WTC11 (cell line): ENCODE measurements at regions not wholly inside any gene's neighbourhood (a gene's known extent, or its start where the extent isn't known, plus 50 kb on each side); places are given as distances from the start of the nearest gene placed in this dataset.

Experiments
- ATAC-seq: fragments of 200-7000 bp; cut with Tn5 transposase; 2 replicates; pipeline ENCODE4 v1.10.0; 2021; ENCODE audit warnings: mild to moderate bottlenecking, moderate library complexity
- CTCF ChIA-PET: fragments of 300-600 bp; sonication (Branson Sonifier 250); formaldehyde crosslinking; loops from one replicate; lab custom pipeline; 2021; ENCODE audit warnings: antibody characterized with exemption; lab: Charles Lee
- POLR2A ChIA-PET: fragments of 350-600 bp; sonication (Branson Sonifier 250); formaldehyde crosslinking; loops from one replicate; lab custom pipeline; 2021; ENCODE audit warnings: antibody characterized with exemption; lab: Charles Lee
- DNase-seq: peaks from one replicate; pipeline ENCODE4 v3.0.0; 2021; ENCODE audit warnings: low spot score
- H3K27ac Mint-ChIP-seq: 2 replicates; pipeline ENCODE4 v1.8.0; 2021; ENCODE audit warnings: mixed read lengths
- H3K27me3 Mint-ChIP-seq: 2 replicates; pipeline ENCODE4 v1.8.0; 2021; ENCODE audit warnings: low read depth, mild to moderate bottlenecking, moderate library complexity, mixed read lengths
- H3K36me3 Mint-ChIP-seq: 2 replicates; pipeline ENCODE4 v1.8.0; 2021; ENCODE audit warnings: mixed read lengths
- H3K4me1 Mint-ChIP-seq: 2 replicates; pipeline ENCODE4 v1.8.0; 2022; ENCODE audit warnings: mixed read lengths
- H3K4me3 Mint-ChIP-seq: 2 replicates; pipeline ENCODE4 v1.8.0; 2021; ENCODE audit warnings: mild to moderate bottlenecking, moderate library complexity, mixed read lengths
- H3K9me3 Mint-ChIP-seq: 2 replicates; pipeline ENCODE4 v1.8.0; 2021; ENCODE audit warnings: mixed read lengths
- ARID4B ChIP-seq: sonication (generic); formaldehyde crosslinking; IDR thresholded peaks from 2 replicates; pipeline ENCODE4 v1.8.0; 2023; ENCODE audit warnings: missing genetic modification reagents, mild to moderate bottlenecking, borderline replicate concordance
- CREB1 ChIP-seq: sonication (generic); formaldehyde crosslinking; IDR thresholded peaks from 2 replicates; pipeline ENCODE4 v1.8.0; 2023; ENCODE audit warnings: mild to moderate bottlenecking, missing genetic modification reagents
- CTCF ChIP-seq: fragments of 200-600 bp; IDR thresholded peaks from 2 replicates; pipeline ENCODE4 v1.8.0; 2022; ENCODE audit warnings: antibody characterized with exemption
- E2F1 ChIP-seq: sonication (generic); formaldehyde crosslinking; IDR thresholded peaks from 2 replicates; pipeline ENCODE4 v1.8.0; 2022; ENCODE audit warnings: mild to moderate bottlenecking, missing genetic modification reagents
- HMGXB4 ChIP-seq: sonication (generic); formaldehyde crosslinking; IDR thresholded peaks from 2 replicates; pipeline ENCODE4 v1.8.1; 2023; ENCODE audit warnings: mild to moderate bottlenecking, moderate library complexity, missing genetic modification reagents
- IRF2 ChIP-seq: sonication (generic); formaldehyde crosslinking; IDR thresholded peaks from 2 replicates; pipeline ENCODE4 v1.8.0; 2022; ENCODE audit warnings: low read depth, missing genetic modification reagents, borderline replicate concordance
- STAT6 ChIP-seq: sonication (generic); formaldehyde crosslinking; conservative IDR thresholded peaks from 2 replicates; pipeline ENCODE4 v1.8.1; 2023; ENCODE audit warnings: mild to moderate bottlenecking, low read depth, missing genetic modification reagents, moderate library complexity
- ZBTB21 ChIP-seq: sonication (generic); formaldehyde crosslinking; IDR thresholded peaks from 2 replicates; pipeline ENCODE4 v1.8.1; 2023; ENCODE audit warnings: mild to moderate bottlenecking, missing genetic modification reagents, borderline replicate concordance
- ZMAT4 ChIP-seq: fragments of 250-450 bp; sonication (Bioruptor Pico); IDR thresholded peaks from 2 replicates; pipeline ENCODE4 v1.9.0; 2021; ENCODE audit warnings: mild to moderate bottlenecking
- ZNF138 ChIP-seq: sonication (generic); formaldehyde crosslinking; conservative IDR thresholded peaks from 2 replicates; pipeline ENCODE4 v1.8.1; 2022; ENCODE audit warnings: mild to moderate bottlenecking, moderate library complexity, missing genetic modification reagents
- ZNF416 ChIP-seq: fragments of 250-450 bp; sonication (Bioruptor Pico); IDR thresholded peaks from 2 replicates; pipeline ENCODE4 v1.9.0; 2021; ENCODE audit warnings: mild to moderate bottlenecking, inconsistent platforms
- ZNF532 ChIP-seq: fragments of 250-450 bp; sonication (Bioruptor Pico); IDR thresholded peaks from 2 replicates; pipeline ENCODE4 v1.9.0; 2021; ENCODE audit warnings: mild to moderate bottlenecking, borderline replicate concordance

- no peak for TF ChIP-seq STAT6
- TF ChIP-seq IRF2 = no peak
- TF ChIP-seq CREB1 = no peak
Observed at GRCh38 chr13:47166336-47166735, 269.5 kb upstream of the HTR2A start (continued).

- Mint-ChIP-seq H3K27ac (no peak overlapping the region), H3K4me3 (no peak overlapping the region), H3K4me1 (no peaks in the 10 kb centered on the region), H3K9me3 (peaks cover 11% of the 10 kb centered on the region), H3K27me3 (no peaks in the 10 kb centered on the region; the same call in 1 of the 2 replicates), H3K36me3 (peaks cover 7% of the 10 kb centered on the region)
- DNase-seq (no peak), ATAC-seq (no peak)
- no peak for TF ChIP-seq CTCF
- no peak for TF ChIP-seq HMGXB4
- TF ChIP-seq ZNF532 (CRISPR knock-in tag) = no peak
- TF ChIP-seq E2F1 (CRISPR knock-in tag) = no peak
- TF ChIP-seq ARID4B (CRISPR knock-in tag) = no peak
- no peak for TF ChIP-seq ZMAT4
- TF ChIP-seq CREB1 = no peak
- no peak for TF ChIP-seq ZNF416 (CRISPR knock-in tag)
- no peak for TF ChIP-seq ZBTB21
- TF ChIP-seq ZNF138 (CRISPR knock-in tag) = no peak
- CTCF ChIA-PET = no interaction called here
- POLR2A ChIA-PET = no interaction called here
Observed at GRCh38 chr13:47159853-47160550, 263.1 kb upstream of the HTR2A start.
